ENCODE measurements at regions not wholly inside any gene's neighbourhood (a gene's known extent, or its start where the extent isn't known, plus 50 kb on each side); places are given as distances from the start of the nearest gene placed in this dataset.
"Not testable (repeated sequence)": the region's sequence is repeated elsewhere in the genome, so short reads cannot be mapped to it uniquely, and the experiment has no call there.

DNA sequence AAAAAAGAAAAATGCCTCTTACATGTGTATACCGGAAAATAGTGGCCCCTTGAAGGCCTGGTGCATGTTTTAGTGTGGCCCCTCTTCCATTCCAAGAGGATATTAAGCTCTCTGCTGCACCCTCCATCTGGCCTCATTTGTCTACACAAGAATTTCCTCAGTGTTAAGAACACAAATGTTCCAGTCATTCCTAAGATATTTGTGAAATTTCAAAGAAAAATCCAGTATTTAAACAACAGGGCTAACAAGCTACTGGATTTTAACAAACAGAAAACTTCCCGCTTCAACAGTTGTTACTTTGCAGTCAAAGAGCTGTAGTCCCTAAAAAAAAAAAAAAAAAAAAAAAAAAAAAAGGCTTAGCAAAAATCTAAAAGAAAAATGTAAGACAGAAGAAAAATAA is 137.5 kb downstream of the ARRDC4 start:
- TF ChIP-seq, protein P1, sequence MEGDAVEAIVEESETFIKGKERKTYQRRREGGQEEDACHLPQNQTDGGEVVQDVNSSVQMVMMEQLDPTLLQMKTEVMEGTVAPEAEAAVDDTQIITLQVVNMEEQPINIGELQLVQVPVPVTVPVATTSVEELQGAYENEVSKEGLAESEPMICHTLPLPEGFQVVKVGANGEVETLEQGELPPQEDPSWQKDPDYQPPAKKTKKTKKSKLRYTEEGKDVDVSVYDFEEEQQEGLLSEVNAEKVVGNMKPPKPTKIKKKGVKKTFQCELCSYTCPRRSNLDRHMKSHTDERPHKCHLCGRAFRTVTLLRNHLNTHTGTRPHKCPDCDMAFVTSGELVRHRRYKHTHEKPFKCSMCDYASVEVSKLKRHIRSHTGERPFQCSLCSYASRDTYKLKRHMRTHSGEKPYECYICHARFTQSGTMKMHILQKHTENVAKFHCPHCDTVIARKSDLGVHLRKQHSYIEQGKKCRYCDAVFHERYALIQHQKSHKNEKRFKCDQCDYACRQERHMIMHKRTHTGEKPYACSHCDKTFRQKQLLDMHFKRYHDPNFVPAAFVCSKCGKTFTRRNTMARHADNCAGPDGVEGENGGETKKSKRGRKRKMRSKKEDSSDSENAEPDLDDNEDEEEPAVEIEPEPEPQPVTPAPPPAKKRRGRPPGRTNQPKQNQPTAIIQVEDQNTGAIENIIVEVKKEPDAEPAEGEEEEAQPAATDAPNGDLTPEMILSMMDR (IDR thresholded peaks at IDR 0.05; ENCODE audit: extremely low read depth in 1 of 2, insufficient read depth in 1 of 2, low read depth in 1 of 2, low read length in 2 of 2): not testable (repeated sequence)
- not testable (repeated sequence) for TF ChIP-seq POLR2AphosphoS5 (IDR thresholded peaks at IDR 0.05; ENCODE audit: insufficient read depth, low read depth, low read length)
